ENCODE measurements at regions not wholly inside any gene's neighbourhood (a gene's known extent, or its start where the extent isn't known, plus 50 kb on each side); places are given as distances from the start of the nearest gene placed in this dataset.

DNA sequence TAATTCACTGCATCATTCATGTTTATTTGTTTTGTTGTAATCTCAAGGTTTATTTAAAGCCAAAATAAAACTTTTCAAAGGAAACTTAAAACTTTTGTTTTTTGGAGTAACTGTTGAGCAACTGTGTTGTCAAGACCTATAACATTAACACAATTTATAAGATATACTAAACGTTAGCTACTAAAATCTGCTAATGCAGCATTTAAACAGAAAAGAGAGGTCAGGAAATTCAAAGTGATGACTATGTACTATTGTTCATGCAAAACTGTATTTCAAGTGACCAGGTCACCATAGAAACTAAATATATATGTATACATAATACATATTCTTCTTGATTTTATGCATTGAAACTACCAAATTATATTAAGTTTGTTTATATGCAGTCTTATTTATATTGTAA is 1740.9 kb downstream of the EFNA5 start:
- TF ChIP-seq POLR2A (IDR thresholded peaks at IDR 0.05; ENCODE audit: borderline replicate concordance, extremely low read depth, insufficient read depth, insufficient read length) (no peak), SRF (IDR thresholded peaks at IDR 0.05; ENCODE audit: low read depth) (no peak), POLR2AphosphoS5 (IDR thresholded peaks at IDR 0.05; ENCODE audit: low read depth, low read length) (no peak)
- TF ChIP-seq, protein P1, sequence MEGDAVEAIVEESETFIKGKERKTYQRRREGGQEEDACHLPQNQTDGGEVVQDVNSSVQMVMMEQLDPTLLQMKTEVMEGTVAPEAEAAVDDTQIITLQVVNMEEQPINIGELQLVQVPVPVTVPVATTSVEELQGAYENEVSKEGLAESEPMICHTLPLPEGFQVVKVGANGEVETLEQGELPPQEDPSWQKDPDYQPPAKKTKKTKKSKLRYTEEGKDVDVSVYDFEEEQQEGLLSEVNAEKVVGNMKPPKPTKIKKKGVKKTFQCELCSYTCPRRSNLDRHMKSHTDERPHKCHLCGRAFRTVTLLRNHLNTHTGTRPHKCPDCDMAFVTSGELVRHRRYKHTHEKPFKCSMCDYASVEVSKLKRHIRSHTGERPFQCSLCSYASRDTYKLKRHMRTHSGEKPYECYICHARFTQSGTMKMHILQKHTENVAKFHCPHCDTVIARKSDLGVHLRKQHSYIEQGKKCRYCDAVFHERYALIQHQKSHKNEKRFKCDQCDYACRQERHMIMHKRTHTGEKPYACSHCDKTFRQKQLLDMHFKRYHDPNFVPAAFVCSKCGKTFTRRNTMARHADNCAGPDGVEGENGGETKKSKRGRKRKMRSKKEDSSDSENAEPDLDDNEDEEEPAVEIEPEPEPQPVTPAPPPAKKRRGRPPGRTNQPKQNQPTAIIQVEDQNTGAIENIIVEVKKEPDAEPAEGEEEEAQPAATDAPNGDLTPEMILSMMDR (IDR thresholded peaks at IDR 0.05 in 2 of 3, conservative IDR thresholded peaks at IDR 0.05 in 1 of 3; ENCODE audit: borderline replicate concordance in 1 of 3, insufficient read depth in 1 of 3, low read depth in 2 of 3, low read length in 2 of 3): no peak

Data from HCT116 (cell line).